MM.1S (cell line): ENCODE measurements at regions not wholly inside any gene's neighbourhood (a gene's known extent, or its start where the extent isn't known, plus 50 kb on each side); places are given as distances from the start of the nearest gene placed in this dataset.

Experiments
- DNase-seq: peaks from one replicate; pipeline ENCODE4 v3.0.0-alpha.2; 2015
- H2AFZ ChIP-seq: fragments of 300-600 bp; sonication (generic); 2 replicates; pipeline ENCODE4 v1.6.0; 2016; ENCODE audit warnings: antibody characterized with exemption, low read length
- H3F3A ChIP-seq: fragments of 300-600 bp; sonication (generic); 2 replicates; pipeline ENCODE4 v1.6.1; 2016; ENCODE audit warnings: mild to moderate bottlenecking, antibody characterized with exemption, low read length, moderate library complexity, mixed read lengths; ENCODE audit not compliant: insufficient read depth
- H3K27ac ChIP-seq: fragments of 300-600 bp; sonication (generic); 2 replicates; pipeline ENCODE4 v1.5.1; 2016; ENCODE audit warnings: mild to moderate bottlenecking, low read length
- H3K27me3 ChIP-seq: fragments of 300-600 bp; sonication (generic); replicated peaks from 2 replicates; pipeline ENCODE4 v1.6.0; 2016; ENCODE audit warnings: low read length; ENCODE audit not compliant: insufficient read depth
- H3K36me3 ChIP-seq: fragments of 300-600 bp; sonication (generic); replicated peaks from 2 replicates; pipeline ENCODE4 v1.6.1; 2016; ENCODE audit warnings: mild to moderate bottlenecking, low read length, mixed read lengths; ENCODE audit not compliant: insufficient read depth
- H3K4me1 ChIP-seq: fragments of 300-600 bp; sonication (generic); 2 replicates; pipeline ENCODE4 v1.6.1; 2016; ENCODE audit warnings: low read length, mixed read lengths
- H3K4me2 ChIP-seq: fragments of 300-600 bp; sonication (generic); 2 replicates; pipeline ENCODE4 v1.6.0; 2016; ENCODE audit warnings: low read depth, low read length
- H3K4me3 ChIP-seq: fragments of 300-600 bp; sonication (generic); 2 replicates; pipeline ENCODE4 v1.5.1; 2016; ENCODE audit warnings: low read length, mixed read lengths
- H3K79me2 ChIP-seq: fragments of 300-600 bp; sonication (generic); 2 replicates; pipeline ENCODE4 v1.6.1; 2016; ENCODE audit warnings: mixed run types, low read length, mixed read lengths
- H3K9ac ChIP-seq: fragments of 300-600 bp; sonication (generic); 2 replicates; pipeline ENCODE4 v1.6.1; 2016; ENCODE audit warnings: low read length, mixed read lengths
- H3K9me2 ChIP-seq: fragments of 300-600 bp; sonication (generic); replicated peaks from 2 replicates; pipeline ENCODE4 v1.6.1; 2016; ENCODE audit warnings: mild to moderate bottlenecking, low read length, mixed read lengths; ENCODE audit not compliant: insufficient read depth
- H3K9me3 ChIP-seq: fragments of 300-600 bp; sonication (generic); replicated peaks from 2 replicates; pipeline ENCODE4 v1.6.1; 2016; ENCODE audit warnings: mild to moderate bottlenecking, low read length, mixed read lengths; ENCODE audit not compliant: insufficient read depth
- H4K20me1 ChIP-seq: fragments of 300-600 bp; sonication (generic); 2 replicates; pipeline ENCODE4 v1.6.1; 2016; ENCODE audit warnings: mild to moderate bottlenecking, low read length, moderate library complexity, mixed read lengths; ENCODE audit not compliant: insufficient read depth
- CTCF ChIP-seq: fragments of 300-600 bp; sonication (generic); IDR thresholded peaks from 2 replicates; pipeline ENCODE4 v1.5.1; 2016; ENCODE audit warnings: antibody characterized with exemption, low read length, mixed read lengths
- EZH2 ChIP-seq: fragments of 300-600 bp; sonication (generic); optimal IDR thresholded peaks from 2 replicates; pipeline ENCODE3; 2017; ENCODE audit warnings: low read depth, mild to moderate bottlenecking, antibody characterized with exemption, low read length, mixed read lengths
- EZH2phosphoT487 ChIP-seq: fragments of 300-600 bp; sonication (generic); IDR thresholded peaks from 2 replicates; pipeline ENCODE4 v1.6.1; 2018; ENCODE audit warnings: antibody characterized with exemption, low read length

GRCh38 chrX:124938715-124939114, 381.0 kb upstream of the TEX13C start:
- no peaks in the 10 kb centered on the region for H3K36me3 ChIP-seq
- no peaks in the 10 kb centered on the region for H3K27me3 ChIP-seq
- TF ChIP-seq EZH2, result no peak
- TF ChIP-seq EZH2phosphoT487, result no peak
- TF ChIP-seq CTCF, result no peak
- no peaks in the 10 kb centered on the region for H3K4me1 ChIP-seq
- H3K27ac ChIP-seq, result no peak overlapping the region
- no peak overlapping the region for H2AFZ ChIP-seq
- H3K9me2 ChIP-seq, result no peaks in the 10 kb centered on the region
- H3K79me2 ChIP-seq, result no peaks in the 10 kb centered on the region
- H3F3A ChIP-seq, result no peaks in the 10 kb centered on the region
- no peak for DNase-seq
- H4K20me1 ChIP-seq, result no peaks in the 10 kb centered on the region
- no peak overlapping the region for H3K9ac ChIP-seq
- no peaks in the 10 kb centered on the region for H3K9me3 ChIP-seq
- H3K4me2 ChIP-seq, result no peak overlapping the region
- H3K4me3 ChIP-seq, result no peak overlapping the region

DNA sequence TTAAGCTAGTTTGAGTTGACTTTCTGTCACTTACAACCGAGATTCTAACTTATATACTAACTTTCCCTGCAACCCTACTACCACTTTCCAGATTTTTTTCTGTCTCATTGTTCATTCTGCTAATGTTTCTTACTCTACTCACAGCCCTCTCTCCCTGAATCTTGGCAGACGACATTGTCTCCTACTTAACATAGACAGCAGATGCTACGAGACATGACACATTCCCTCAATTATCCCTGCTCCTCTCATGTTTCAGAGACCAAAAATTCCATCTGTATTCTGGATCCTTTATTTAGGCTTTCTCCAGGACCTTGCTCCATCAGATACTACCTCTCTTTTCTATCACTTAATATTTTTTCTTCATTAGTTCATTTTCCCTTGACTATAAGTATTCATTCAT, 379.1 kb upstream of the TEX13C start:
- H4K20me1 ChIP-seq, result no peaks in the 10 kb centered on the region
- H3K9me3 ChIP-seq, result no peaks in the 10 kb centered on the region
- H3K4me3 ChIP-seq, result no peak overlapping the region
- H3K36me3 ChIP-seq, result no peaks in the 10 kb centered on the region
- H3K27me3 ChIP-seq, result no peaks in the 10 kb centered on the region
- H3K9me2 ChIP-seq, result no peaks in the 10 kb centered on the region
- H3K27ac ChIP-seq, result no peak overlapping the region
- no peaks in the 10 kb centered on the region for H3K79me2 ChIP-seq
- no peak for TF ChIP-seq EZH2
- no peak for TF ChIP-seq CTCF
- no peak for TF ChIP-seq EZH2phosphoT487
- no peak overlapping the region for H2AFZ ChIP-seq
- no peak overlapping the region for H3K9ac ChIP-seq
- DNase-seq, result no peak
- H3K4me1 ChIP-seq, result no peaks in the 10 kb centered on the region
- no peaks in the 10 kb centered on the region for H3F3A ChIP-seq
- no peak overlapping the region for H3K4me2 ChIP-seq

DNA sequence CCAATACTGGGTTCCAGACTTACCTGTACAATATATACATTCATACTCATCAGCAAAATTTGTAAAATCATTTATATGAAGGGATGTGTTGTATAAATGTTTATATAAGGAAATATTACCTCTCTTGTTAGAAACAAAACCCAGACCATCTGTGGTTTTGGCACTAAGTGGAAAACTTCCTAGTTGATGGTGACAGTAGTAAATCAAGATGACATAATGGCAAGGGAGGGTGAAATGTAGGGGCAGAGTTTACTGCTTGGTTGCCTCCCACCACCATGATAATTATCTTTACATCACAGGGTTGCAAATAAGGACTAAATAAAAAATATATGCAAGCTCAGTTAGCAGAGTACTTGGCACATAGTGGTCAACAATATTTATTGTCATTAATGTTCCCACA, 365.3 kb upstream of the TEX13C start:
- H3K4me2 ChIP-seq, result no peak overlapping the region
- H3F3A ChIP-seq, result no peaks in the 10 kb centered on the region
- H4K20me1 ChIP-seq, result no peaks in the 10 kb centered on the region
- no peaks in the 10 kb centered on the region for H3K9me2 ChIP-seq
- H3K4me1 ChIP-seq, result no peaks in the 10 kb centered on the region
- H3K9me3 ChIP-seq, result no peaks in the 10 kb centered on the region
- no peak overlapping the region for H3K4me3 ChIP-seq
- H3K36me3 ChIP-seq, result no peaks in the 10 kb centered on the region
- no peaks in the 10 kb centered on the region for H3K79me2 ChIP-seq
- no peak for DNase-seq
- TF ChIP-seq CTCF, result no peak
- no peak for TF ChIP-seq EZH2phosphoT487
- TF ChIP-seq EZH2, result no peak
- no peak overlapping the region for H3K27ac ChIP-seq
- H3K9ac ChIP-seq, result no peak overlapping the region
- H3K27me3 ChIP-seq, result no peaks in the 10 kb centered on the region
- H2AFZ ChIP-seq, result no peak overlapping the region
